ENCODE measurements at regions not wholly inside any gene's neighbourhood (a gene's known extent, or its start where the extent isn't known, plus 50 kb on each side); places are given as distances from the start of the nearest gene placed in this dataset.
"Not testable (repeated sequence)": the region's sequence is repeated elsewhere in the genome, so short reads cannot be mapped to it uniquely, and the experiment has no call there.

DNA sequence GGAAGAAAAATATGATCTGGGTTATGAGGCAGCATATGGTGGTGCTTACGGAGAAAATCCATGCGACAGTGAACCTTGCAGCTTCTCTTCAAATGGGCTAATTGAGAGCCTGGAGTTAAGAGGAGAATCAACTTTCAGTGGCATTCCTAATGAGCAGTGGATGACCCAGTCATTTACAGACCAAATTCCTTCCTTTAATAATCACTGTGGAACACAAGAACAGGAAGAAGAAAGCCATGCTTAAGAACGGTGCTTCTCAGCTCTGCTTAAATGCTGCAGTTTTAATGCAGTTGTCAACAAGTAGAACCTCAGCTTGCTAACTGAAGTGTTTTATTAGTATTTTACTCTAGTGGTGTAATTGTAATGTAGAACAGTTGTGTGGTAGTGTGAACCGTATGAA is 154.2 kb upstream of the RASSF8 start:
- not testable (repeated sequence) for TF ChIP-seq POLR2AphosphoS5 (IDR thresholded peaks at IDR 0.05); POLR2A (IDR thresholded peaks at IDR 0.05; ENCODE audit: low read depth)
- TF ChIP-seq, protein P1, sequence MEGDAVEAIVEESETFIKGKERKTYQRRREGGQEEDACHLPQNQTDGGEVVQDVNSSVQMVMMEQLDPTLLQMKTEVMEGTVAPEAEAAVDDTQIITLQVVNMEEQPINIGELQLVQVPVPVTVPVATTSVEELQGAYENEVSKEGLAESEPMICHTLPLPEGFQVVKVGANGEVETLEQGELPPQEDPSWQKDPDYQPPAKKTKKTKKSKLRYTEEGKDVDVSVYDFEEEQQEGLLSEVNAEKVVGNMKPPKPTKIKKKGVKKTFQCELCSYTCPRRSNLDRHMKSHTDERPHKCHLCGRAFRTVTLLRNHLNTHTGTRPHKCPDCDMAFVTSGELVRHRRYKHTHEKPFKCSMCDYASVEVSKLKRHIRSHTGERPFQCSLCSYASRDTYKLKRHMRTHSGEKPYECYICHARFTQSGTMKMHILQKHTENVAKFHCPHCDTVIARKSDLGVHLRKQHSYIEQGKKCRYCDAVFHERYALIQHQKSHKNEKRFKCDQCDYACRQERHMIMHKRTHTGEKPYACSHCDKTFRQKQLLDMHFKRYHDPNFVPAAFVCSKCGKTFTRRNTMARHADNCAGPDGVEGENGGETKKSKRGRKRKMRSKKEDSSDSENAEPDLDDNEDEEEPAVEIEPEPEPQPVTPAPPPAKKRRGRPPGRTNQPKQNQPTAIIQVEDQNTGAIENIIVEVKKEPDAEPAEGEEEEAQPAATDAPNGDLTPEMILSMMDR (IDR thresholded peaks at IDR 0.05): not testable (repeated sequence)

All from esophagus muscularis mucosa (tissue), 3 donors.